ENCODE measurements at regions not wholly inside any gene's neighbourhood (a gene's known extent, or its start where the extent isn't known, plus 50 kb on each side); places are given as distances from the start of the nearest gene placed in this dataset.

DNA sequence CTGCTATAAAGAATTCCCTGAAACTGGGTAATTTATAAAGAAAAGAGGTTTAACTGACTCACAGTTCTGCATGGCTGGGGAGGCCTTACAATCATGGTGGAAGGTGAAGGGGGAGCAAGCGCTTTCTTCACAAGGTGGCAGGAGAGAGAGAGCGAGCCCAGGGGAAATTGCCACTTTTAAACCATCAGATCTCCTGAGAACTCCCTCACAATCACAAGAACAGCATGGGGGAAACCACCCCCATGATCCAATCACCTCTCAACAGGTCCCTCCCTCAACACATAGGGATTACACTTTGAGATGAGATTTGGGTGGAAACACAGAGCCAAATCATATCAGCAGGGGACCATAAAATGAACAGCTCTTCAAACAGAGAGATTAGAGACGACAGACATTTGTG is 198.6 kb downstream of the MAGEB5 start:
- intact Hi-C loops (cut with micrococcal nuclease; ENCODE audit: unreplicated experiment) = no loop called here
- BruUV-seq (replicated peaks) = no TSS peak

More for the DNA sequence above, 198.6 kb downstream of the MAGEB5 start:
- no peak overlapping the region for H2AFZ ChIP-seq (ENCODE audit: control insufficient read depth, low read depth, low read length)
- no peak overlapping the region for H3K4me2 ChIP-seq (ENCODE audit: control insufficient read depth, insufficient read depth)
- ChIA-PET POLR2A (no interaction called here), CTCF (no interaction called here), SMC1A (ENCODE audit: uncharacterized antibody, unreplicated experiment) (no interaction called here), RAD21 (ENCODE audit: unreplicated experiment) (no interaction called here)
- H3K79me2 ChIP-seq (ENCODE audit: control insufficient read depth, insufficient read depth, low read length) = no peaks in the 10 kb centered on the region
- H3K27me3 ChIP-seq (replicated peaks in 1 of 2; ENCODE audit: control insufficient read depth in 2 of 2, insufficient read depth in 2 of 2, low read length in 1 of 2) = no peaks in the 10 kb centered on the region
- 0% methylated on average over 2 of the region's 3 CpGs for WGBS (ENCODE audit: insufficient coverage, insufficient replicate concordance, low lambda C conversion rate, missing lambda C conversion rate)
- in situ Hi-C loops (cut with MboI) = no loop called here
- H3K4me1 ChIP-seq (ENCODE audit: control insufficient read depth, insufficient read depth, low read length) = no peaks in the 10 kb centered on the region
- DNase-seq (ENCODE audit: low read depth, low spot score) = no peak
- TF ChIP-seq GATAD2B (conservative IDR thresholded peaks at IDR 0.05; ENCODE audit: low read depth) = no peak
- no peak for TF ChIP-seq NBN (IDR thresholded peaks at IDR 0.05)
- TF ChIP-seq SIN3A (IDR thresholded peaks at IDR 0.05; ENCODE audit: low read depth, low read length) = no peak
- no peak for TF ChIP-seq PML (IDR thresholded peaks at IDR 0.05; ENCODE audit: low read length)
- no peak for TF ChIP-seq IRF4 (IDR thresholded peaks at IDR 0.05; ENCODE audit: low read depth, low read length)
- TF ChIP-seq EZH2 (IDR thresholded peaks at IDR 0.05; ENCODE audit: borderline replicate concordance, control insufficient read depth, low read depth, low read length) = no peak
- no peak for TF ChIP-seq BCL11A (IDR thresholded peaks at IDR 0.05; ENCODE audit: low read depth, low read length)
- TF ChIP-seq, protein P1, sequence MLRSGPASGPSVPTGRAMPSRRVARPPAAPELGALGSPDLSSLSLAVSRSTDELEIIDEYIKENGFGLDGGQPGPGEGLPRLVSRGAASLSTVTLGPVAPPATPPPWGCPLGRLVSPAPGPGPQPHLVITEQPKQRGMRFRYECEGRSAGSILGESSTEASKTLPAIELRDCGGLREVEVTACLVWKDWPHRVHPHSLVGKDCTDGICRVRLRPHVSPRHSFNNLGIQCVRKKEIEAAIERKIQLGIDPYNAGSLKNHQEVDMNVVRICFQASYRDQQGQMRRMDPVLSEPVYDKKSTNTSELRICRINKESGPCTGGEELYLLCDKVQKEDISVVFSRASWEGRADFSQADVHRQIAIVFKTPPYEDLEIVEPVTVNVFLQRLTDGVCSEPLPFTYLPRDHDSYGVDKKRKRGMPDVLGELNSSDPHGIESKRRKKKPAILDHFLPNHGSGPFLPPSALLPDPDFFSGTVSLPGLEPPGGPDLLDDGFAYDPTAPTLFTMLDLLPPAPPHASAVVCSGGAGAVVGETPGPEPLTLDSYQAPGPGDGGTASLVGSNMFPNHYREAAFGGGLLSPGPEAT (IDR thresholded peaks at IDR 0.05; ENCODE audit: low read depth) = no peak
- TF ChIP-seq SREBF2 (IDR thresholded peaks at IDR 0.05; ENCODE audit: low read length) = no peak
- TF ChIP-seq RB1 (IDR thresholded peaks at IDR 0.05; ENCODE audit: borderline replicate concordance) = no peak
- TF ChIP-seq, protein P2, sequence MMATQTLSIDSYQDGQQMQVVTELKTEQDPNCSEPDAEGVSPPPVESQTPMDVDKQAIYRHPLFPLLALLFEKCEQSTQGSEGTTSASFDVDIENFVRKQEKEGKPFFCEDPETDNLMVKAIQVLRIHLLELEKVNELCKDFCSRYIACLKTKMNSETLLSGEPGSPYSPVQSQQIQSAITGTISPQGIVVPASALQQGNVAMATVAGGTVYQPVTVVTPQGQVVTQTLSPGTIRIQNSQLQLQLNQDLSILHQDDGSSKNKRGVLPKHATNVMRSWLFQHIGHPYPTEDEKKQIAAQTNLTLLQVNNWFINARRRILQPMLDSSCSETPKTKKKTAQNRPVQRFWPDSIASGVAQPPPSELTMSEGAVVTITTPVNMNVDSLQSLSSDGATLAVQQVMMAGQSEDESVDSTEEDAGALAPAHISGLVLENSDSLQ (IDR thresholded peaks at IDR 0.05) = no peak
- no peak for TF ChIP-seq ZNF217 (IDR thresholded peaks at IDR 0.05)
- no peak for TF ChIP-seq MXI1 (IDR thresholded peaks at IDR 0.05; ENCODE audit: low read depth, low read length)
- no peak for TF ChIP-seq TARDBP (IDR thresholded peaks at IDR 0.05; ENCODE audit: borderline replicate concordance)
- FAIRE-seq = no peak
- H3K9ac ChIP-seq (ENCODE audit: control insufficient read depth, insufficient read depth, low read length) = no peak overlapping the region
- no peaks in the 10 kb centered on the region for H3K9me3 ChIP-seq (replicated peaks; ENCODE audit: control insufficient read depth, insufficient read depth, low read length)
- H3K27ac ChIP-seq (ENCODE audit: control insufficient read depth, insufficient read depth) = no peak overlapping the region
- H3K36me3 ChIP-seq (ENCODE audit: control insufficient read depth in 2 of 2, insufficient read depth in 2 of 2, low read length in 1 of 2) = no peaks in the 10 kb centered on the region
- ATAC-seq = no peak
- H4K20me1 ChIP-seq (ENCODE audit: control insufficient read depth, insufficient read depth) = no peaks in the 10 kb centered on the region
- no peak overlapping the region for H3K4me3 ChIP-seq

All from GM12878 (cell line).